GM12873 (cell line): ENCODE measurements at regions not wholly inside any gene's neighbourhood (a gene's known extent, or its start where the extent isn't known, plus 50 kb on each side); places are given as distances from the start of the nearest gene placed in this dataset.

Source experiments
- TF ChIP-seq, protein P1 (sequence below): IDR thresholded peaks from 2 replicates; pipeline ENCODE4 v1.5.1; 2012; ENCODE audit warnings: low read depth, mild to moderate bottlenecking, moderate library complexity, low read length, control low read depth; ENCODE audit not compliant: insufficient read depth; ENCODE audit errors: missing control alignments

DNA sequence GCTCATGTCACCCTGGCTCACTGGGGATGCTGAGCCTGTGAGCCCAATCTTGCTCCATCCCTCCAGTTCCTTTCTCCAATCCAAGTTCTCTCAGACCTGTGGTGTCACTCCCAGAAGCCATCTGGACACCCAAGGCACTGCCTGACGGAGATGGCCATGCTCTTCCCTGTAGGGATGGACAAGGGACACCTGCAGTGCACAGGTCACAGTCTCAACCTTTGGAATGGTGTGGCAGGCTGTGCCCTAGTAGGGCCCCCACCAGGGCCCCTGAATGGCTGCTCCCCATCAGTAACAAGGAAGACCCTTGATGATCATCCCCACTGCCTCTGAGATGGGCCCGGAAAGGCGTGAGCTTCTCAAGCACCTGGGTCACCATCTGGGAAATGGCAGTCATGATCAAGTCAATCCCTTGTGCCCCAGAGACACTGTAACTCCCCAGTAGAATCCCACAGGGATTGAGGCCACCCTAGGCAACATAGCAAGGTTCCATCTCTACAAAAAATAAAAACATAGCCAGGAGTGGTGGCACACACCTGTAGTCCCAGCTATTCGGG, 822.5 kb downstream of the KCNJ18 start:
- TF ChIP-seq, protein P1, sequence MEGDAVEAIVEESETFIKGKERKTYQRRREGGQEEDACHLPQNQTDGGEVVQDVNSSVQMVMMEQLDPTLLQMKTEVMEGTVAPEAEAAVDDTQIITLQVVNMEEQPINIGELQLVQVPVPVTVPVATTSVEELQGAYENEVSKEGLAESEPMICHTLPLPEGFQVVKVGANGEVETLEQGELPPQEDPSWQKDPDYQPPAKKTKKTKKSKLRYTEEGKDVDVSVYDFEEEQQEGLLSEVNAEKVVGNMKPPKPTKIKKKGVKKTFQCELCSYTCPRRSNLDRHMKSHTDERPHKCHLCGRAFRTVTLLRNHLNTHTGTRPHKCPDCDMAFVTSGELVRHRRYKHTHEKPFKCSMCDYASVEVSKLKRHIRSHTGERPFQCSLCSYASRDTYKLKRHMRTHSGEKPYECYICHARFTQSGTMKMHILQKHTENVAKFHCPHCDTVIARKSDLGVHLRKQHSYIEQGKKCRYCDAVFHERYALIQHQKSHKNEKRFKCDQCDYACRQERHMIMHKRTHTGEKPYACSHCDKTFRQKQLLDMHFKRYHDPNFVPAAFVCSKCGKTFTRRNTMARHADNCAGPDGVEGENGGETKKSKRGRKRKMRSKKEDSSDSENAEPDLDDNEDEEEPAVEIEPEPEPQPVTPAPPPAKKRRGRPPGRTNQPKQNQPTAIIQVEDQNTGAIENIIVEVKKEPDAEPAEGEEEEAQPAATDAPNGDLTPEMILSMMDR: no peak

DNA sequence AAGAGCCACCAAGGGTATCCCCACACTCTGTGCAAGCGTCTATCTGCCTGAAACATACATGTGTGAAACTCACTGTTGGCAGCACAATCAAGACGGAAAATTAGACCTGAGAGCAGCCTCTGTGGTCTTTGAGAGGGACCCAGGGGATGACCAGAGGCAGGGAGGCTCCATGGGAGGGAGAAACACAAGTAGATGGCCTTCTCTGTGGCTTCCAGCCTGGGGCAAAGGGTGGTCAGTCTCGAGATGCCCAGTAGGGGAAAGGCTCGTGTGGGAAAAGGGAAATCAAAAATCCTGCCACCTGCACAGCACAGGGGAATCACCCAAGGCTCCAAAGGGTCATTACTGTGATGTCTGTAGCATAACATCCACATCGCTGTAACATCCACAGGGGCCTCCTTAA, 823.3 kb downstream of the KCNJ18 start:
- TF ChIP-seq, protein P1: no peak

DNA sequence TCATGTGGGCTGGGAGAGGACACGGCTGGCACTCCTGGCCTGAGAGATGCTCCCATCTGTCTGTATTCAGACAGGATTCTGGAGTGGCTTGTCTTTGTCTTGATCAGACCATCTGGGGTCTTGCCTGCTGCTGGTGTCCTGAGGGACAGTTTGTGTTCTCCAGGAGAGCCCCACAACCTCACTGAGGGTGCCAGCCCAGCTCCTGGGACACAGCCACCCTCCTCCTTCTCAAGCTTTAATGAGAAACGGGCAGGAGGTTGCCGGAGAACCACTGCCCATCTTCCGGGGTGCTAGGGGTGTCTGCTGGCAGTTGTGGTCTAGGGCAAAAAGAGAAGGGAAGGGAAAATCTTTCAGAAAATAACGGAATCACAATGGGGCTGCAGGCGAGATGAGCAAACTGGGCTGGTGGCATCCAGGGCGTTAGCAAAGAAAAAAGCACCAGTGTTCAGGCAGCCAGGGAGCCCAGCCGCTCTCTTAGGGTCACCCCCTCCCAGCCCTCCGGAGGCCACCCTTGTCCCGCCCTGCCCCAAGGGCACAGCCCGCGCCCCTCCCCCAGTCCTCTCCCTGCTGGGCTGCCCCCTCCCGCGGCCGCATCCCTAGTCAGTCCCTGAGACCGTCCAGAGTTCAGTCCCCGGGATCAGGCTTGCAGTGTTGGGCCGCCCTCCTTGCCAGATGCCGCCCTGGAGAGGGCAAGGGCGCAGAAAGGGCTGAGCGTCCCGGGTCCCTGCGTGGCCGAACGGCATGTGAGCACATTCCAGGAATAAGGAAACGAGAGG, 824.7 kb downstream of the KCNJ18 start:
- TF ChIP-seq, protein P1: no peak

DNA sequence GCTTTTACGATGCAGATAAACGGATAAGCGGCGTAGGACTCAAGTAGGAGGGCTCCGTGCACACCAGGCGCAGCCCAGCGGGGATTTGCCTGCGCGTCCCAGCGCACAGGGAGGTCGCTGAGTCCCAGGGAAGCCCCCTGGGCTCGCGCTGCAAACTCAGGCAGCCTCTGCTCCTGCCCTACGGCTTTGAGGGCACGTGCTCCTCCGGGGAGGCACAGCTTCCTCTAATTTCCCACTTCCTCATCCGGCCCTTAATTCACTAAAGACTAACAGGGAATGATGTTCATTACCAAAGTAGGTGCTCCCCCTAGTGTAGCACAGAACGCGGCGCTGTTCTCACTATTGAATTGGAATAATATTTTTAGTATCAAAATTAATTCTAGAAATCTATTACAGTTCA, 825.4 kb downstream of the KCNJ18 start:
- TF ChIP-seq, protein P1: no peak

DNA sequence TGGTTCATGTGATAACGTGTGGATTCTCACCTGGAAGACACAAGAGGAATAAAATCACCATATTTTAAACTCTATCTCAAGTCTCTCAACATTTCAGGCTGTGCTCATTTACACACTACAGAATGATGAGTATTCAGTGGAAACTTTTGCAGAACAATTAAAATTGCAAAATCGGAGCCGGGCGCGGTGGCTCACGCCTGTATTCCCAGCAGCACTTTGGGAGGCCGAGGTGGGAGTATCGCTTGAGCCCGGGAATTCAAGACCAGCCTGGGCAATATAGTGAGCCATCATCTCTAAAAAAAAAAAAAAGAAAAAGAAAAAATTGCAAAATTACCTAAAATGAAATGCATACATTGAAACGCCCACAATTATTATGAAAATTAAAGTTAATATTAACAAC, 825.9 kb downstream of the KCNJ18 start:
- TF ChIP-seq, protein P1: no peak

DNA sequence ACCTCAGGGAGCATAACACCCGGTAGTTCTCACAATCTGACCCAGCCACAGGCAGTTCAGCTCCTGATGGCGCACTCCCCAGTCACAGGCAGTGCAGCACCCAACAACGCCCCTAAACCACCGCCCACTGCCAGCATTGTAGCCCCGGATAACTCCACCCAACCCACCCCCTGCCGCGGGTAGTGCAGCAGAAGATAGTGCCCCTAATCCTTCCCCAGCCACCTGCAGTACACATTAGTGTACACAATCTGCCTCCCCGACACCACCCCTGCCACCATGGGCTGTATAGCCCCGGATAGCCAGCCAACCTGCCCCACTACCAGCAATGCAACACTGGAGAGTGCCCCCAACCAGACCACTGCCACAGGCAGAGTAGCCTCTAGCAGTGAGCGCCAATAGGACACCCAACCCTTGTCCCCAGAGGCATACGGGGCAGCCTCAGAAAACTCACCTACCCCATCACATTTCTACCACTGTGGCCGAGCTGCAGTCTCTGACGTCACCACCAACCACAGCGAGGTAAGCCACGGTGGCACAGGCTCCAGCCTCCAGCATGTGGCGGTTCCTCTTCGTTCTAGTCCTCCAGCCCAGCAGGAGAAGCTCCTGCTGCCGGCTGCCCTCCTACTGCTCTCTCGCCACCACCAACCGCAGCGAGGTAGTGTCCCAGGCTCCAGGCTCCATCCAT, 877.3 kb downstream of the KCNJ18 start:
- TF ChIP-seq, protein P1: no peak

DNA sequence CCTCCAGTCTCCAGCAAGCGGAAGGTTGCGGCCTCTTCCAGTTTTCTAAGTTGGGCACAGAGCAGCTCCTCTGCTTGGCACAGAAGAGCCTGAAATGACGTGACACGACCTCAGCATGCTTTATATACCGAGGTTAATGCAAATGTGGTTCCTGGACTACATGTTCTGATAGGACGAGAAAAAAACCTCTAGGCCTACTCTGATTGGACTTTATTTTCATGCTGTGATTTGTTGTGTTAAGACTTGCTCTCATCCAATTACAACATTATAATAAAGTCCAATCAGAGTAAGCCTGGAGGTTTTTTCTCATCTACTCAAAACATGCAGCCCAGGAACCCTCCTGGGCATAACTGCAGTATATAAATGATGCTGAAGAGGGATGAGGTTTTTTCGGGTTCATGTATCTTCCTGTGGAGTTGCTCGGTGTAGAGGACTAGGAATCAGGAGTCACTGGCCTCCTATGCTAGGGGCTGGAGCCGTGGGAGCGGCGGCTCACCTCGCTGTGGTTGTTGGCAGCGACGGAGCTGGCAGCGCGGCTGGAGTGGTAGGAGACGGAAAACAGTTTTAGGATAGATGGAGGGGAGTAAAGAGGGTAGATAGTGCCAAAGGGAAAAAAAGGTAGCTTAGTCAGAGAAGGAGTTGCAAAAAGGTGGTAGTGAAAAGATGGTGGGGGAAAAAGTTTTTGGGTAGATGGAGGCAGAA, 878.0 kb downstream of the KCNJ18 start:
- TF ChIP-seq, protein P1: no peak
